IMR-90 (cell line): ENCODE measurements at regions not wholly inside any gene's neighbourhood (a gene's known extent, or its start where the extent isn't known, plus 50 kb on each side); places are given as distances from the start of the nearest gene placed in this dataset.

ENCODE experiments used
- ATAC-seq: fragments of 200-7000 bp; cut with Tn5 transposase; 2 replicates; pipeline ENCODE4 v1.9.1; 2020; ENCODE audit warnings: low read depth, mild to moderate bottlenecking, moderate library complexity
- BruUV-seq: library from RNA; stranded (reverse); fragments of 400-500 nt; replicated peaks from 2 replicates; lab custom pipeline; 2021; lab: Mats Ljungman, UMichigan
- CTCF ChIA-PET: fragments of 300-600 bp; formaldehyde crosslinking; extraction: SDS; loops from one replicate; lab custom pipeline; 2021; ENCODE audit warnings: antibody characterized with exemption; lab: Yijun Ruan, JAX
- POLR2A ChIA-PET: fragments of 300-600 bp; sonication (Branson Sonifier 250); formaldehyde crosslinking; loops from one replicate; lab custom pipeline; 2022; ENCODE audit warnings: antibody characterized with exemption; ENCODE audit not compliant: unreplicated experiment; lab: Charles Lee
- DNase-seq: peaks from one replicate; pipeline ENCODE4 v3.0.0; 2013
- H2AFZ ChIP-seq: replicated peaks from 2 replicates; pipeline ENCODE3; 2013; ENCODE audit warnings: low read length, mild to moderate bottlenecking; ENCODE audit not compliant: poor library complexity
- H2AK5ac ChIP-seq: 2 replicates; pipeline ENCODE4 v1.6.1; 2013; ENCODE audit warnings: low read depth, low read length, inconsistent platforms
- H2AK9ac ChIP-seq: replicated peaks from 2 replicates; pipeline ENCODE3; 2013; ENCODE audit warnings: mild to moderate bottlenecking, low read depth, low read length, moderate library complexity; ENCODE audit not compliant: poor library complexity
- H2BK120ac ChIP-seq: 2 replicates; pipeline ENCODE4 v1.6.1; 2013; ENCODE audit warnings: low read depth, low read length, inconsistent platforms
- H2BK15ac ChIP-seq: 3 replicates; pipeline ENCODE4 v1.6.1; 2013; ENCODE audit warnings: low read depth, low read length, inconsistent platforms
- H2BK20ac ChIP-seq: 2 replicates; pipeline ENCODE4 v1.6.1; 2013; ENCODE audit warnings: low read depth, mild to moderate bottlenecking, inconsistent platforms, low read length, moderate library complexity
- H2BK5ac ChIP-seq: 2 replicates; pipeline ENCODE4 v1.6.1; 2013; ENCODE audit warnings: mild to moderate bottlenecking, low read depth, low read length, inconsistent platforms; ENCODE audit not compliant: poor library complexity, severe bottlenecking
- H3K14ac ChIP-seq: replicated peaks from 2 replicates; pipeline ENCODE4 v1.6.1; 2013; ENCODE audit warnings: low read depth, low read length, inconsistent platforms
- H3K18ac ChIP-seq: 2 replicates; pipeline ENCODE4 v1.6.1; 2013; ENCODE audit warnings: low read depth, low read length, control low read depth
- H3K23ac ChIP-seq: 2 replicates; pipeline ENCODE4 v1.6.1; 2013; ENCODE audit warnings: low read depth, low read length, inconsistent platforms
- H3K27ac ChIP-seq: 2 replicates; pipeline ENCODE4 v1.5.1; 2013; ENCODE audit warnings: mild to moderate bottlenecking, control low read depth, low read length; ENCODE audit not compliant: insufficient read depth
- H3K27me3 ChIP-seq: 2 replicates; pipeline ENCODE4 v1.6.1; 2013; ENCODE audit warnings: low read length; ENCODE audit not compliant: control insufficient read depth, insufficient read depth
- H3K36me3 ChIP-seq: 2 replicates; pipeline ENCODE4 v1.6.1; 2013; ENCODE audit warnings: low read length, mixed read lengths; ENCODE audit not compliant: control insufficient read depth, insufficient read depth
- H3K4ac ChIP-seq: 2 replicates; pipeline ENCODE4 v1.6.1; 2013; ENCODE audit warnings: low read depth, low read length, inconsistent platforms
- H3K4me1 ChIP-seq: 2 replicates; pipeline ENCODE4 v1.6.1; 2013; ENCODE audit warnings: low read length, mixed read lengths; ENCODE audit not compliant: control insufficient read depth, insufficient read depth
- H3K4me2 ChIP-seq: 2 replicates; pipeline ENCODE4 v1.6.1; 2013; ENCODE audit warnings: low read depth, mild to moderate bottlenecking, control low read depth, low read length, moderate library complexity
- H3K4me3 ChIP-seq: 2 replicates; pipeline ENCODE4 v1.5.1; 2013; ENCODE audit warnings: low read depth, mild to moderate bottlenecking, control low read depth, low read length, moderate library complexity; ENCODE audit not compliant: insufficient read depth
- H3K56ac ChIP-seq: 2 replicates; pipeline ENCODE4 v1.6.1; 2013; ENCODE audit warnings: low read length, inconsistent platforms; ENCODE audit not compliant: insufficient read depth; ENCODE audit errors: extremely low read depth
- H3K79me1 ChIP-seq, 2 experiments: 2 replicates each; pipeline ENCODE4 v1.6.1; 2013; ENCODE audit warnings: low read length in 2 of 2, inconsistent platforms in 1 of 2, low read depth in 1 of 2
- H3K9ac ChIP-seq: 2 replicates; pipeline ENCODE4 v1.6.1; 2013; ENCODE audit warnings: low read depth, low read length, control low read depth
- H3K9me1 ChIP-seq: 2 replicates; pipeline ENCODE4 v1.6.1; 2013; ENCODE audit warnings: low read length, inconsistent platforms; ENCODE audit not compliant: insufficient read depth
- H3K9me3 ChIP-seq: 2 replicates; pipeline ENCODE4 v1.6.1; 2013; ENCODE audit warnings: low read length; ENCODE audit not compliant: control insufficient read depth, insufficient read depth
- H4K20me1 ChIP-seq: 2 replicates; pipeline ENCODE4 v1.6.1; 2013; ENCODE audit warnings: low read length, inconsistent platforms; ENCODE audit not compliant: insufficient read depth
- H4K5ac ChIP-seq: 2 replicates; pipeline ENCODE4 v1.6.1; 2013; ENCODE audit warnings: mild to moderate bottlenecking, low read depth, low read length, control low read depth
- H4K8ac ChIP-seq, 2 experiments: 2 replicates each; pipeline ENCODE4 v1.6.1; 2013; ENCODE audit warnings: low read depth in 2 of 2, low read length in 2 of 2, control low read depth in 1 of 2, inconsistent platforms in 1 of 2
- H4K91ac ChIP-seq: 2 replicates; pipeline ENCODE4 v1.6.1; 2013; ENCODE audit warnings: low read depth, low read length, inconsistent platforms; ENCODE audit not compliant: insufficient read depth
- CEBPB ChIP-seq: IDR thresholded peaks from 2 replicates; pipeline ENCODE4 v1.6.1; 2012; ENCODE audit warnings: low read depth, low read length, improper control_type of control experiment
- CHD1 ChIP-seq: IDR thresholded peaks from 2 replicates; pipeline ENCODE4 v1.6.1; 2012; ENCODE audit warnings: low read depth, low read length, improper control_type of control experiment
- MAFK ChIP-seq: IDR thresholded peaks from 2 replicates; pipeline ENCODE4 v1.6.1; 2012; ENCODE audit warnings: low read depth, low read length, improper control_type of control experiment
- MXI1 ChIP-seq: IDR thresholded peaks from 2 replicates; pipeline ENCODE4 v1.6.1; 2012; ENCODE audit warnings: low read depth, mild to moderate bottlenecking, low read length, moderate library complexity, borderline replicate concordance
- NFE2L2 ChIP-seq: fragments of 150-350 bp; IDR thresholded peaks from 2 replicates; pipeline ENCODE4 v1.6.1; 2016; ENCODE audit warnings: low read depth, mild to moderate bottlenecking, low read length
- RAD21 ChIP-seq: IDR thresholded peaks from 2 replicates; pipeline ENCODE4 v1.6.1; 2012; ENCODE audit warnings: low read length, improper control_type of control experiment
- RCOR1 ChIP-seq: IDR thresholded peaks from 2 replicates; pipeline ENCODE4 v1.6.1; 2012; ENCODE audit warnings: mild to moderate bottlenecking, low read length, improper control_type of control experiment; ENCODE audit not compliant: insufficient replicate concordance
- SMC3 ChIP-seq: fragments of 150-350 bp; IDR thresholded peaks from 2 replicates; pipeline ENCODE4 v1.6.1; 2016; ENCODE audit warnings: low read depth, mild to moderate bottlenecking, antibody characterized with exemption, low read length, moderate library complexity
- dilution Hi-C: fragments of 300-500 bp; cut with HindIII; formaldehyde crosslinking; loops from one replicate; pipeline ENCODE4 v1.14.3; 2018; ENCODE audit warnings: low sequenced_read_pairs; ENCODE audit not compliant: unreplicated experiment
- in situ Hi-C: fragments of 300-500 bp; cut with MboI; formaldehyde crosslinking; loops from 3 replicates; pipeline ENCODE4 v1.14.3; 2019; ENCODE audit warnings: low sequenced_read_pairs, inconsistent platforms, mixed read lengths
- intact Hi-C: fragments of 100-400 bp; cut with micrococcal nuclease; formaldehyde crosslinking; loops from 2 replicates; pipeline ENCODE4 v1.10.0; 2022
- TF ChIP-seq, protein P1 (sequence below): fragments of 150-350 bp; IDR thresholded peaks from 2 replicates; pipeline ENCODE4 v1.6.1; 2016; ENCODE audit warnings: low read depth, mild to moderate bottlenecking, low read length, moderate library complexity, borderline replicate concordance

DNA sequence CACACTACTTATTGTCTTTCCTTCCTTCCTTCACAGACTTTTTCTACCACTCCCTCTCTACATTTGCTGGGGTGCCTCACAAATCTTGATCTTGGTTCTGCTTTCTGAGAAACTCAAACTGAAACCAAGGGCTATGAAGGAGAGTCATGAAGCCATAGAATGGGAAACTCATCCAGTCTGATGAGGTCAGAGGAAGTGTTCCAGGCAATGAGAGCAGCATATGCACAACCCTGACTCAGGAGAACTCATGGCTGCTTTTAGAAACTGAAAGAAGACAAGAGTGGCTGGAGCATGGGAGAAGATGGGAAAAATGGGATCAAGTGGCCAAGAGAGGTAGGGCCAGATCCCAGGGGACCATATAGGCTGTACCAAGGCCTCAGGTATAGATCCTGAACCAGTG lies 130.0 kb upstream of the TOX3 start:
- H2AK5ac ChIP-seq = no peak overlapping the region
- H2BK5ac ChIP-seq = no peak overlapping the region
- ChIA-PET POLR2A (no interaction called here), CTCF (no interaction called here)
- no peaks in the 10 kb centered on the region for H3K36me3 ChIP-seq
- no peak overlapping the region for H3K23ac ChIP-seq
- H3K27ac ChIP-seq = no peak overlapping the region
- DNase-seq (no peak), ATAC-seq (no peak)
- H3K4ac ChIP-seq = no peak overlapping the region
- no peaks in the 10 kb centered on the region for H3K27me3 ChIP-seq
- H3K4me2 ChIP-seq = no peak overlapping the region
- H2AK9ac ChIP-seq = no peak overlapping the region
- no peaks in the 10 kb centered on the region for H3K79me1 ChIP-seq
- no peak overlapping the region for H4K91ac ChIP-seq
- no peak overlapping the region for H3K4me3 ChIP-seq
- no peak overlapping the region for H2AFZ ChIP-seq
- no peak overlapping the region for H3K14ac ChIP-seq
- H3K4me1 ChIP-seq = no peaks in the 10 kb centered on the region
- in situ Hi-C loops (no loop called here), intact Hi-C loops (no loop called here), dilution Hi-C loops (no loop called here)
- no peak overlapping the region for H4K8ac ChIP-seq
- no peaks in the 10 kb centered on the region for H3K9me1 ChIP-seq
- H4K20me1 ChIP-seq = no peaks in the 10 kb centered on the region
- no peak overlapping the region for H2BK15ac ChIP-seq
- no peak overlapping the region for H2BK20ac ChIP-seq
- H2BK120ac ChIP-seq = no peak overlapping the region
- TF ChIP-seq MAFK (no peak), RCOR1 (no peak), RAD21 (no peak), NFE2L2 (no peak), SMC3 (no peak), MXI1 (no peak), CHD1 (no peak), CEBPB (no peak)
- TF ChIP-seq, protein P1, sequence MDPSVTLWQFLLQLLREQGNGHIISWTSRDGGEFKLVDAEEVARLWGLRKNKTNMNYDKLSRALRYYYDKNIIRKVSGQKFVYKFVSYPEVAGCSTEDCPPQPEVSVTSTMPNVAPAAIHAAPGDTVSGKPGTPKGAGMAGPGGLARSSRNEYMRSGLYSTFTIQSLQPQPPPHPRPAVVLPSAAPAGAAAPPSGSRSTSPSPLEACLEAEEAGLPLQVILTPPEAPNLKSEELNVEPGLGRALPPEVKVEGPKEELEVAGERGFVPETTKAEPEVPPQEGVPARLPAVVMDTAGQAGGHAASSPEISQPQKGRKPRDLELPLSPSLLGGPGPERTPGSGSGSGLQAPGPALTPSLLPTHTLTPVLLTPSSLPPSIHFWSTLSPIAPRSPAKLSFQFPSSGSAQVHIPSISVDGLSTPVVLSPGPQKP = no peak
- no TSS peak for BruUV-seq
- no peak overlapping the region for H4K5ac ChIP-seq
- no peak overlapping the region for H3K9ac ChIP-seq
- no peak overlapping the region for H3K18ac ChIP-seq
- H3K9me3 ChIP-seq = peaks cover 14% of the 10 kb centered on the region
- H3K56ac ChIP-seq = no peak overlapping the region
